ENCODE measurements at regions not wholly inside any gene's neighbourhood (a gene's known extent, or its start where the extent isn't known, plus 50 kb on each side); places are given as distances from the start of the nearest gene placed in this dataset.

GRCh38 chr7:18154726-18155125 is 127.1 kb upstream of the PRPS1L1 start:
- FAIRE-seq, result no peak

GRCh38 chr7:18157233-18157632 is 129.6 kb upstream of the PRPS1L1 start:
- FAIRE-seq, result no peak

GRCh38 chr7:18162657-18163056 is 135.0 kb upstream of the PRPS1L1 start:
- FAIRE-seq, result no peak

- no peak for FAIRE-seq
These were observed 135.4 kb upstream of the PRPS1L1 start for GRCh38 chr7:18163091-18163490.

- FAIRE-seq, result no peak
These were observed 137.5 kb upstream of the PRPS1L1 start for GRCh38 chr7:18165166-18165565.

- FAIRE-seq, result no peak
These were observed 138.4 kb upstream of the PRPS1L1 start for GRCh38 chr7:18166002-18166401.

GRCh38 chr7:18167815-18168214 is 140.2 kb upstream of the PRPS1L1 start:
- no peak for FAIRE-seq

- FAIRE-seq, result no peak
These were observed 147.3 kb upstream of the PRPS1L1 start for GRCh38 chr7:18174996-18175395.

- FAIRE-seq, result no peak
These were observed 148.3 kb upstream of the PRPS1L1 start for GRCh38 chr7:18175801-18176450.

- FAIRE-seq, result no peak
These were observed 149.6 kb upstream of the PRPS1L1 start for GRCh38 chr7:18177129-18177814.

- no peak for FAIRE-seq
These were observed 150.4 kb upstream of the PRPS1L1 start for GRCh38 chr7:18177815-18178660.

GRCh38 chr7:18179093-18179492 is 151.4 kb upstream of the PRPS1L1 start:
- no peak for FAIRE-seq

GRCh38 chr7:18180685-18181084 is 153.0 kb upstream of the PRPS1L1 start:
- FAIRE-seq, result no peak

- no peak for FAIRE-seq
These were observed 162.0 kb upstream of the PRPS1L1 start for GRCh38 chr7:18189500-18190126.

GRCh38 chr7:18191341-18191740 is 163.7 kb upstream of the PRPS1L1 start:
- FAIRE-seq, result no peak

- no peak for FAIRE-seq
These were observed 164.4 kb upstream of the PRPS1L1 start for GRCh38 chr7:18191862-18192625.

- no peak for FAIRE-seq
These were observed 167.0 kb upstream of the PRPS1L1 start for GRCh38 chr7:18194616-18195015.

- no peak for FAIRE-seq
These were observed 169.0 kb upstream of the PRPS1L1 start for GRCh38 chr7:18196638-18197037.

- FAIRE-seq, result no peak
These were observed 171.2 kb upstream of the PRPS1L1 start for GRCh38 chr7:18198868-18199267.

GRCh38 chr7:18200266-18200665 is 172.6 kb upstream of the PRPS1L1 start:
- FAIRE-seq, result no peak

GRCh38 chr7:18200855-18201254 is 173.2 kb upstream of the PRPS1L1 start:
- FAIRE-seq, result no peak

GRCh38 chr7:18201350-18201749 is 173.7 kb upstream of the PRPS1L1 start:
- no peak for FAIRE-seq

All from TTC549 (cell line).